Skin of body (tissue), 1 donor: ENCODE measurements at regions not wholly inside any gene's neighbourhood (a gene's known extent, or its start where the extent isn't known, plus 50 kb on each side); places are given as distances from the start of the nearest gene placed in this dataset.

Experiments
- DNase-seq: peaks from one replicate; lab custom pipeline; 2025; lab: John Stamatoyannopoulos, UW

GRCh38 chr18:7415081-7415894, 151.8 kb upstream of the PTPRM start:
- no peak for DNase-seq

- no peak for DNase-seq
Observed at GRCh38 chr18:7417727-7418126, 149.4 kb upstream of the PTPRM start.

GRCh38 chr18:7429831-7430230, 137.3 kb upstream of the PTPRM start:
- no peak for DNase-seq

- DNase-seq, result no peak
Observed at GRCh38 chr18:7436166-7436565, 130.9 kb upstream of the PTPRM start.

GRCh38 chr18:7437870-7438269, 129.2 kb upstream of the PTPRM start:
- DNase-seq, result no peak

- DNase-seq, result no peak
Observed at GRCh38 chr18:7438646-7439045, 128.5 kb upstream of the PTPRM start.

GRCh38 chr18:7447318-7448028, 119.6 kb upstream of the PTPRM start:
- DNase-seq, result no peak

GRCh38 chr18:7452331-7452730, 114.8 kb upstream of the PTPRM start:
- no peak for DNase-seq

GRCh38 chr18:7454429-7454828, 112.7 kb upstream of the PTPRM start:
- DNase-seq, result no peak

- DNase-seq, result peak; percentile 25
Observed at GRCh38 chr18:7456376-7456775, 110.7 kb upstream of the PTPRM start.

GRCh38 chr18:7457262-7457661, 109.9 kb upstream of the PTPRM start:
- no peak for DNase-seq

- DNase-seq, result no peak
Observed at GRCh38 chr18:7458884-7459283, 108.2 kb upstream of the PTPRM start.

- DNase-seq, result no peak
Observed at GRCh38 chr18:7459851-7460770, 107.0 kb upstream of the PTPRM start.

GRCh38 chr18:7464245-7464966, 102.7 kb upstream of the PTPRM start:
- DNase-seq, result no peak

GRCh38 chr18:7466190-7466589, 100.9 kb upstream of the PTPRM start:
- DNase-seq, result no peak

GRCh38 chr18:7467708-7468466, 99.2 kb upstream of the PTPRM start:
- no peak for DNase-seq

GRCh38 chr18:7470101-7470500, 97.0 kb upstream of the PTPRM start:
- no peak for DNase-seq

- no peak for DNase-seq
Observed at GRCh38 chr18:7470503-7470902, 96.6 kb upstream of the PTPRM start.

- DNase-seq, result no peak
Observed at GRCh38 chr18:7476386-7476785, 90.7 kb upstream of the PTPRM start.

- no peak for DNase-seq
Observed at GRCh38 chr18:7479756-7480155, 87.4 kb upstream of the PTPRM start.
